ENCODE measurements at regions not wholly inside any gene's neighbourhood (a gene's known extent, or its start where the extent isn't known, plus 50 kb on each side); places are given as distances from the start of the nearest gene placed in this dataset.

GRCh38 chr6:6482256-6482655 is 106.3 kb upstream of the LY86 start:
- H3K4me1 ChIP-seq (ENCODE audit: control insufficient read depth in 1 of 2, insufficient read depth in 2 of 2, low read length in 2 of 2), result no peaks in the 10 kb centered on the region
- BruUV-seq (replicated peaks), result no TSS peak
- TF ChIP-seq RAD21 (IDR thresholded peaks at IDR 0.05; ENCODE audit: low read depth), result no peak
- TF ChIP-seq SRF (IDR thresholded peaks at IDR 0.05; ENCODE audit: low read depth), result no peak
- no peak for TF ChIP-seq TCF7L2 (IDR thresholded peaks at IDR 0.05; ENCODE audit: borderline replicate concordance, extremely low read depth, insufficient read depth, insufficient read length)
- no peak for TF ChIP-seq ZFX (IDR thresholded peaks at IDR 0.05)
- DNase-seq (ENCODE audit: low read depth, low spot score) (no peak), ATAC-seq (no peak)
- no peak overlapping the region for H2AFZ ChIP-seq (ENCODE audit: low read depth, low read length, poor library complexity, severe bottlenecking)
- H3K27me3 ChIP-seq (ENCODE audit: insufficient read depth, low read length), result peaks cover 54% of the 10 kb centered on the region
- ChIA-PET RAD21 (ENCODE audit: low non-redundant PET in 1 of 2, low total read pairs in 2 of 2, uncharacterized antibody in 2 of 2, unreplicated experiment in 2 of 2) (no interaction called here), POLR2A (no interaction called here), CTCF (no interaction called here)
- no peaks in the 10 kb centered on the region for H3K9me3 ChIP-seq (ENCODE audit: control insufficient read depth in 1 of 2, insufficient read depth in 1 of 2, low read depth in 1 of 2, low read length in 2 of 2)
- no peaks in the 10 kb centered on the region for H3K9me2 ChIP-seq (ENCODE audit: insufficient read depth)
- H3K4me2 ChIP-seq (ENCODE audit: low read length), result no peak overlapping the region
- H4K20me1 ChIP-seq (ENCODE audit: insufficient read depth), result no peaks in the 10 kb centered on the region
- no peaks in the 10 kb centered on the region for H3K36me3 ChIP-seq (ENCODE audit: control insufficient read depth in 1 of 2, insufficient read depth in 2 of 2, low read length in 2 of 2)
- H3K4me3 ChIP-seq (replicated peaks in 1 of 2; ENCODE audit: low read depth in 1 of 2, low read length in 2 of 2), result no peak overlapping the region
- no peaks in the 10 kb centered on the region for H3K79me2 ChIP-seq (ENCODE audit: insufficient read depth, low read length)
- H3K9ac ChIP-seq (ENCODE audit: low read length), result no peak overlapping the region
- H3K27ac ChIP-seq (ENCODE audit: low read depth, low read length), result no peak overlapping the region
- intact Hi-C loops (cut with micrococcal nuclease), result no loop called here

GRCh38 chr6:6483168-6483567 is 105.4 kb upstream of the LY86 start:
- no peak for DNase-seq (ENCODE audit: low read depth, low spot score)
- H2AFZ ChIP-seq (ENCODE audit: low read depth, low read length, poor library complexity, severe bottlenecking), result no peak overlapping the region
- H3K4me1 ChIP-seq (ENCODE audit: control insufficient read depth in 1 of 2, insufficient read depth in 2 of 2, low read length in 2 of 2), result no peaks in the 10 kb centered on the region
- ATAC-seq, result no peak
- POLR2A ChIA-PET, result no interaction called here
- no peaks in the 10 kb centered on the region for H3K9me2 ChIP-seq (ENCODE audit: insufficient read depth)
- no peak overlapping the region for H3K27ac ChIP-seq (ENCODE audit: low read depth, low read length)
- H3K9me3 ChIP-seq (ENCODE audit: control insufficient read depth in 1 of 2, insufficient read depth in 1 of 2, low read depth in 1 of 2, low read length in 2 of 2), result no peaks in the 10 kb centered on the region
- RAD21 ChIA-PET (ENCODE audit: low non-redundant PET in 1 of 2, low total read pairs in 2 of 2, uncharacterized antibody in 2 of 2, unreplicated experiment in 2 of 2), result no interaction called here
- BruUV-seq (replicated peaks), result no TSS peak
- H3K36me3 ChIP-seq (ENCODE audit: control insufficient read depth in 1 of 2, insufficient read depth in 2 of 2, low read length in 2 of 2), result no peaks in the 10 kb centered on the region
- no peaks in the 10 kb centered on the region for H4K20me1 ChIP-seq (ENCODE audit: insufficient read depth)
- CTCF ChIA-PET, result no interaction called here
- no peak overlapping the region for H3K4me2 ChIP-seq (ENCODE audit: low read length)
- peaks cover 55% of the 10 kb centered on the region for H3K27me3 ChIP-seq (ENCODE audit: insufficient read depth, low read length)
- H3K4me3 ChIP-seq (replicated peaks in 1 of 2; ENCODE audit: low read depth in 1 of 2, low read length in 2 of 2), result no peak overlapping the region
- TF ChIP-seq CEBPB (IDR thresholded peaks at IDR 0.05; ENCODE audit: low read depth) (no peak), POLR2A (IDR thresholded peaks at IDR 0.05; ENCODE audit: borderline replicate concordance, extremely low read depth, insufficient read depth, insufficient read length) (no peak), SP1 (IDR thresholded peaks at IDR 0.05; ENCODE audit: low read depth) (no peak), CBX3 (IDR thresholded peaks at IDR 0.05; ENCODE audit: low read depth) (no peak)
- TF ChIP-seq, protein P1, sequence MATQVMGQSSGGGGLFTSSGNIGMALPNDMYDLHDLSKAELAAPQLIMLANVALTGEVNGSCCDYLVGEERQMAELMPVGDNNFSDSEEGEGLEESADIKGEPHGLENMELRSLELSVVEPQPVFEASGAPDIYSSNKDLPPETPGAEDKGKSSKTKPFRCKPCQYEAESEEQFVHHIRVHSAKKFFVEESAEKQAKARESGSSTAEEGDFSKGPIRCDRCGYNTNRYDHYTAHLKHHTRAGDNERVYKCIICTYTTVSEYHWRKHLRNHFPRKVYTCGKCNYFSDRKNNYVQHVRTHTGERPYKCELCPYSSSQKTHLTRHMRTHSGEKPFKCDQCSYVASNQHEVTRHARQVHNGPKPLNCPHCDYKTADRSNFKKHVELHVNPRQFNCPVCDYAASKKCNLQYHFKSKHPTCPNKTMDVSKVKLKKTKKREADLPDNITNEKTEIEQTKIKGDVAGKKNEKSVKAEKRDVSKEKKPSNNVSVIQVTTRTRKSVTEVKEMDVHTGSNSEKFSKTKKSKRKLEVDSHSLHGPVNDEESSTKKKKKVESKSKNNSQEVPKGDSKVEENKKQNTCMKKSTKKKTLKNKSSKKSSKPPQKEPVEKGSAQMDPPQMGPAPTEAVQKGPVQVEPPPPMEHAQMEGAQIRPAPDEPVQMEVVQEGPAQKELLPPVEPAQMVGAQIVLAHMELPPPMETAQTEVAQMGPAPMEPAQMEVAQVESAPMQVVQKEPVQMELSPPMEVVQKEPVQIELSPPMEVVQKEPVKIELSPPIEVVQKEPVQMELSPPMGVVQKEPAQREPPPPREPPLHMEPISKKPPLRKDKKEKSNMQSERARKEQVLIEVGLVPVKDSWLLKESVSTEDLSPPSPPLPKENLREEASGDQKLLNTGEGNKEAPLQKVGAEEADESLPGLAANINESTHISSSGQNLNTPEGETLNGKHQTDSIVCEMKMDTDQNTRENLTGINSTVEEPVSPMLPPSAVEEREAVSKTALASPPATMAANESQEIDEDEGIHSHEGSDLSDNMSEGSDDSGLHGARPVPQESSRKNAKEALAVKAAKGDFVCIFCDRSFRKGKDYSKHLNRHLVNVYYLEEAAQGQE (IDR thresholded peaks at IDR 0.05; ENCODE audit: low read depth), result no peak
- H3K9ac ChIP-seq (ENCODE audit: low read length), result no peak overlapping the region
- intact Hi-C loops (cut with micrococcal nuclease), result no loop called here
- H3K79me2 ChIP-seq (ENCODE audit: insufficient read depth, low read length), result no peaks in the 10 kb centered on the region

All from HCT116 (cell line).